Endothelial cell of umbilical vein (primary cell): ENCODE measurements at regions not wholly inside any gene's neighbourhood (a gene's known extent, or its start where the extent isn't known, plus 50 kb on each side); places are given as distances from the start of the nearest gene placed in this dataset.

Experiments used
- BruUV-seq: library from RNA; stranded (reverse); fragments of 400-500 nt; replicated peaks from 2 replicates; lab custom pipeline; 2021; lab: Mats Ljungman, UMichigan
- CTCF ChIA-PET: fragments of 300-600, 350-600 bp; sonication (Branson Sonifier 250); formaldehyde crosslinking; loops from one replicate; lab custom pipeline; 2021; ENCODE audit warnings: antibody characterized with exemption, inconsistent platforms; lab: Charles Lee
- POLR2A ChIA-PET: fragments of 300-600, 350-600 bp; sonication (Branson Sonifier 250); formaldehyde crosslinking; loops from one replicate; lab custom pipeline; 2021; ENCODE audit warnings: antibody characterized with exemption, inconsistent platforms; lab: Charles Lee
- DNase-seq: peaks from one replicate; pipeline ENCODE4 v3.0.0-alpha.2; 2011; ENCODE audit warnings: low read depth, low spot score
- FAIRE-seq: peaks from 2 replicates; lab custom pipeline; 2011; peaks lifted over from hg19 to GRCh38; lab: Jason Lieb, UNC
- H2AFZ ChIP-seq: 2 replicates; pipeline ENCODE4 v1.6.0; 2012; ENCODE audit warnings: low read depth, low read length, control low read depth, inconsistent platforms
- H3K27ac ChIP-seq: 2 replicates; pipeline ENCODE4 v1.5.1; 2011; ENCODE audit warnings: low read depth, mild to moderate bottlenecking, control low read depth, low read length, moderate library complexity; ENCODE audit not compliant: insufficient read depth
- H3K27me3 ChIP-seq, 2 experiments: 2 replicates each; pipeline versions ENCODE4 v1.6.0 to v1.6.1; 2011; ENCODE audit warnings: low read length in 2 of 2, mixed read lengths in 1 of 2; ENCODE audit not compliant: control insufficient read depth in 2 of 2, insufficient read depth in 2 of 2
- H3K36me3 ChIP-seq, 2 experiments: 2 replicates in 1 of 2; 3 replicates in 1 of 2; pipeline ENCODE4 v1.5.1; 2011; ENCODE audit warnings: low read length in 2 of 2, mild to moderate bottlenecking in 1 of 2, moderate library complexity in 1 of 2; ENCODE audit not compliant: control insufficient read depth in 2 of 2, insufficient read depth in 2 of 2; ENCODE audit errors: extremely low read depth in 1 of 2
- H3K4me1 ChIP-seq: 3 replicates; pipeline ENCODE4 v1.5.1; 2011; ENCODE audit warnings: mild to moderate bottlenecking, low read length; ENCODE audit not compliant: control insufficient read depth, insufficient read depth; ENCODE audit errors: extremely low read depth
- H3K4me2 ChIP-seq: 2 replicates; pipeline ENCODE4 v1.6.1; 2011; ENCODE audit warnings: low read length, control low read depth, mixed read lengths; ENCODE audit not compliant: insufficient read depth
- H3K4me3 ChIP-seq, 3 experiments: fragments of 200-600 bp in 1 of 3; sonication (generic), shearing (Covaris generic) in 1 of 3; replicated peaks in 1 of 3; 2 replicates each; pipeline ENCODE4 v1.5.1; 2011 to 2016; ENCODE audit warnings: control low read depth in 3 of 3, low read length in 3 of 3, mild to moderate bottlenecking in 2 of 3, inconsistent platforms in 1 of 3, low read depth in 1 of 3, moderate library complexity in 1 of 3; ENCODE audit not compliant: insufficient read depth in 1 of 3
- H3K79me2 ChIP-seq: 2 replicates; pipeline ENCODE4 v1.6.0; 2012; ENCODE audit warnings: low read length, inconsistent platforms; ENCODE audit not compliant: control insufficient read depth, insufficient read depth
- H3K9ac ChIP-seq: replicated peaks from 2 replicates; pipeline ENCODE3; 2011; ENCODE audit warnings: low read length, control low read depth; ENCODE audit not compliant: insufficient read depth; ENCODE audit errors: extremely low read depth
- H3K9me1 ChIP-seq: replicated peaks from 3 replicates; pipeline ENCODE4 v1.6.0; 2011; ENCODE audit warnings: mild to moderate bottlenecking, low read length; ENCODE audit not compliant: control insufficient read depth, insufficient read depth; ENCODE audit errors: extremely low read depth
- H3K9me3 ChIP-seq: replicated peaks from 2 replicates; pipeline ENCODE4 v1.5.1; 2012; ENCODE audit warnings: low read length, inconsistent platforms; ENCODE audit not compliant: control insufficient read depth, insufficient read depth
- H4K20me1 ChIP-seq: replicated peaks from 2 replicates; pipeline ENCODE3; 2011; ENCODE audit warnings: mild to moderate bottlenecking, low read length; ENCODE audit not compliant: control insufficient read depth, insufficient read depth; ENCODE audit errors: extremely low read depth
- CTCF ChIP-seq, 2 donors: IDR thresholded peaks; 1 replicate in 1 of 2; 2 replicates in 1 of 2; pipeline ENCODE4 v1.5.1; 2011; ENCODE audit warnings: low read length in 2 of 2, mild to moderate bottlenecking in 2 of 2, moderate library complexity in 2 of 2, control low read depth in 1 of 2, inconsistent platforms in 1 of 2, low read depth in 1 of 2; ENCODE audit not compliant: insufficient read depth in 1 of 2; ENCODE audit errors: extremely low read depth in 1 of 2
- EZH2 ChIP-seq: IDR thresholded peaks from 2 replicates; pipeline ENCODE4 v1.6.1; 2012; ENCODE audit warnings: borderline replicate concordance, low read depth, mild to moderate bottlenecking, moderate library complexity, low read length, inconsistent platforms; ENCODE audit not compliant: severe bottlenecking
- FOS ChIP-seq: IDR thresholded peaks from 2 replicates; pipeline ENCODE4 v1.6.1; 2011; ENCODE audit warnings: mild to moderate bottlenecking, low read length, moderate library complexity, borderline replicate concordance; ENCODE audit not compliant: insufficient read depth
- GATA2 ChIP-seq: IDR thresholded peaks from 2 replicates; pipeline ENCODE4 v1.7.0; 2011; ENCODE audit warnings: low read depth, mild to moderate bottlenecking, moderate library complexity, mixed read lengths, low read length; ENCODE audit not compliant: insufficient read length, insufficient read depth
- JUN ChIP-seq: IDR thresholded peaks from 2 replicates; pipeline ENCODE4 v1.6.1; 2011; ENCODE audit warnings: borderline replicate concordance, low read depth; ENCODE audit not compliant: insufficient read length, insufficient read depth
- MAX ChIP-seq: IDR thresholded peaks from 2 replicates; pipeline ENCODE4 v1.6.1; 2011; ENCODE audit not compliant: insufficient read depth, insufficient read length
- MYC ChIP-seq: IDR thresholded peaks from one replicate; pipeline ENCODE4 v1.6.1; 2011; ENCODE audit warnings: mild to moderate bottlenecking, low read depth, low read length
- POLR2A ChIP-seq: IDR thresholded peaks from 2 replicates; pipeline ENCODE4 v1.6.1; 2012; ENCODE audit warnings: low read depth, mild to moderate bottlenecking, control low read depth, low read length
- POLR2AphosphoS5 ChIP-seq: IDR thresholded peaks from 2 replicates; pipeline ENCODE4 v1.6.1; 2012; ENCODE audit warnings: low read depth, mild to moderate bottlenecking, control low read depth, low read length, moderate library complexity; ENCODE audit not compliant: insufficient read depth
- dilution Hi-C: fragments of 300-500 bp; cut with MboI; formaldehyde crosslinking; loops from one replicate; pipeline ENCODE4 v1.15.0; 2019; ENCODE audit warnings: low sequenced_read_pairs; ENCODE audit not compliant: extremely low pct_ligation_motif_present
- intact Hi-C: fragments of 100-400 bp; cut with micrococcal nuclease; formaldehyde crosslinking; loops from one replicate; pipeline ENCODE4 v1.10.0; 2022

GRCh38 chr4:163688856-163689255 lies 194.4 kb downstream of the TMA16 start:
- no peak overlapping the region for H3K4me3 ChIP-seq
- ChIA-PET CTCF (no interaction called here), POLR2A (no interaction called here)
- H3K36me3 ChIP-seq: no peaks in the 10 kb centered on the region
- H2AFZ ChIP-seq: no peak overlapping the region
- peaks cover under 1% of the 10 kb centered on the region for H3K9me3 ChIP-seq
- DNase-seq: no peak
- no peak overlapping the region for H3K9ac ChIP-seq
- no peaks in the 10 kb centered on the region for H4K20me1 ChIP-seq
- no peaks in the 10 kb centered on the region for H3K27me3 ChIP-seq
- H3K4me2 ChIP-seq: no peak overlapping the region
- no peaks in the 10 kb centered on the region for H3K9me1 ChIP-seq
- TF ChIP-seq MYC (no peak), CTCF (IDR thresholded peaks at IDR 0.05; ENCODE audit: extremely low read depth in 1 of 2, insufficient read depth in 1 of 2, low read depth in 1 of 2, low read length in 2 of 2) (no peak), POLR2A (no peak), MAX (no peak), EZH2 (no peak), FOS (no peak), POLR2AphosphoS5 (no peak), JUN (no peak), GATA2 (no peak)
- dilution Hi-C loops (no loop called here), intact Hi-C loops (no loop called here)
- H3K4me1 ChIP-seq: no peaks in the 10 kb centered on the region
- no TSS peak for BruUV-seq
- H3K79me2 ChIP-seq: no peaks in the 10 kb centered on the region
- H3K27ac ChIP-seq: no peak overlapping the region
- FAIRE-seq: no peak
